ENCODE measurements at regions not wholly inside any gene's neighbourhood (a gene's known extent, or its start where the extent isn't known, plus 50 kb on each side); places are given as distances from the start of the nearest gene placed in this dataset.

DNA sequence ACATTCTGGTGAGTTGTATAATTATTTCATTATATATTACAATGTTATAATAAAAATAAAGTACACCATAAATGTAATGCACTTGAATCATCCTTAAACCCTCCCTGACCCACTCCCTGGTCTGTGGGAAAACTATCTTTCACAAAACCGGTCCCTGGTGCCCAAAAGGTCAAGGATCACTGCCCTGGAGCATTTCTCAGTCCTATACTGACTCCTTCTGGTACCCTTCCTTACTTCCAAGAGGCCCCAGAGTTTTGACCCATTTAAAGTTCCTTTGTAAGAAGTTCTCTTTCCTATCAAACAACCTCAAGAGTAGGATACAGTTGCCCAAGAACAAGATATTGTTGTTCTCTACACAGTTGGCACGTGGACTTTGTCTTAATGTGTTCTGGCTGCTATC is 88.9 kb upstream of the TRPM3 start:
- no peaks in the 10 kb centered on the region for H3K36me3 Mint-ChIP-seq (ENCODE audit: low read depth)
- ATAC-seq (no peak), DNase-seq (no peak)
- H3K4me1 Mint-ChIP-seq: no peaks in the 10 kb centered on the region
- H3K4me3 Mint-ChIP-seq: no peak overlapping the region
- no peaks in the 10 kb centered on the region for H3K27me3 Mint-ChIP-seq
- H3K27ac Mint-ChIP-seq: no peak overlapping the region
- H3K9me3 ChIP-seq (ENCODE audit: control insufficient read depth, low read length, poor library complexity, severe bottlenecking): no peaks in the 10 kb centered on the region

DNA sequence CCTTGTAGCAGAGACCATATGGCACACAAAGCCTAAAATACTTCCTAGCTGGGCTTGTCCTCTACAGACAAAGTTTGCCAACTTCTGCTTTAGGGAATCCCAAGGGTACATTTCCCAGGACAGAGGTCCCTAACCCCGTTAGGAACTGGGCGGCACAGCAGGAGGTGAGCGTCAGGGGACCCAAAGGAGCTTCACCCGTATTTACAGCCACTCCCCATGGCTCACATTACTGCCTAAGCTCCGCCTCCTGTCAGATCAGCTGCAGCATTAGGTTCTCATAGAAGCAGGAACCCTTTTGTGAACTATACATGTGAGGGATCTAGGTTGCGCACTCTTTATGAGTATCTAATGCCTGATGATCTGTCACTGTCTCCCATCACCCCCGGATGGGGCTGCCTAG is 88.5 kb upstream of the TRPM3 start:
- H3K9me3 ChIP-seq (ENCODE audit: control insufficient read depth, low read length, poor library complexity, severe bottlenecking): no peaks in the 10 kb centered on the region
- no peak overlapping the region for H3K4me3 Mint-ChIP-seq
- H3K4me1 Mint-ChIP-seq: no peaks in the 10 kb centered on the region
- no peak overlapping the region for H3K27ac Mint-ChIP-seq
- DNase-seq (no peak), ATAC-seq (no peak)
- H3K27me3 Mint-ChIP-seq: no peaks in the 10 kb centered on the region
- no peaks in the 10 kb centered on the region for H3K36me3 Mint-ChIP-seq (ENCODE audit: low read depth)

DNA sequence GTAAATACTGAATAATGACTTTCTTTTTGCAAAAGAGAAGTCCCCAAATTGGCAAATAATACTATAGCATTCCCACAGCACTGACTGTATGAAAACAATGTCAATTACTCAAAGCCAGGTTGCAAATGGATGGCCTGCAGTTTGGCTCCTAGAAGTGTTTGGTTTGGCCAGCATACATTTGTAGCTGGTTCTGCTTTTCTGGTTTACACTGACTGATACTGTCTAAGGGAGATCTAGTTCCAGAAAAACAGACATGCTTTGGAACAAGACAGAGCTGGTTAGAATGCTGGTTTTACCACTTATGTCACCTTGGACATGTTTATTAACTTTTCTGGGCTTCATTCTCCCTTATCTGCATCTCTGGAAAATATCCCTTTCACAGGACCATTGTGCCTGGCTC is 81.5 kb upstream of the TRPM3 start:
- no peaks in the 10 kb centered on the region for H3K27me3 Mint-ChIP-seq
- H3K4me3 Mint-ChIP-seq: no peak overlapping the region
- no peaks in the 10 kb centered on the region for H3K36me3 Mint-ChIP-seq (ENCODE audit: low read depth)
- no peaks in the 10 kb centered on the region for H3K4me1 Mint-ChIP-seq
- no peak overlapping the region for H3K27ac Mint-ChIP-seq
- DNase-seq (no peak), ATAC-seq (no peak)
- no peaks in the 10 kb centered on the region for H3K9me3 ChIP-seq (ENCODE audit: control insufficient read depth, low read length, poor library complexity, severe bottlenecking)

DNA sequence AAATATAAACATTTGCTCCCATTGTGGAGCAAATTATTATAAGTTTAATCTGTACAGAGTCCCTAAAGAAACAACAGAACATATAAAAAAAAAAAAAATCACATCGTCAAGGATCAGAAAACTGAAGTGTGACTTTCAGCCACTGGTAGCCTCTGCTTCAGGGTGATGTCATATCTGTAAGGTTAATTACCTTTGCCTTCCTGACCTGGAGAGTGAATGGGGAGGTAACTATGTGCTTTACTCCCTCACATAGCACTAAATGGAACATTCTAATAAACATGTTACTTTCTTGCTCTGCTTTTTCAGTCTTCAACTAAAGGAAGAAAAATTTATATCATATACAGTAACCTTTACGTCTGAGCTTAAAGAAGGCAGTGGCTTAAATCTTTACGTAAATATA is 70.3 kb upstream of the TRPM3 start:
- Mint-ChIP-seq H3K27me3 (no peaks in the 10 kb centered on the region), H3K36me3 (ENCODE audit: low read depth) (no peaks in the 10 kb centered on the region), H3K4me3 (no peak overlapping the region), H3K27ac (no peak overlapping the region), H3K4me1 (no peaks in the 10 kb centered on the region)
- H3K9me3 ChIP-seq (ENCODE audit: control insufficient read depth, low read length, poor library complexity, severe bottlenecking): no peaks in the 10 kb centered on the region
- DNase-seq (no peak), ATAC-seq (no peak)

GRCh38 chr9:71183251-71183650 is 61.8 kb upstream of the TRPM3 start:
- Mint-ChIP-seq H3K4me3 (no peak overlapping the region), H3K4me1 (no peaks in the 10 kb centered on the region), H3K36me3 (ENCODE audit: low read depth) (no peaks in the 10 kb centered on the region), H3K27me3 (no peaks in the 10 kb centered on the region), H3K27ac (no peak overlapping the region)
- no peak for DNase-seq
- no peak for ATAC-seq
- no peaks in the 10 kb centered on the region for H3K9me3 ChIP-seq (ENCODE audit: control insufficient read depth, low read length, poor library complexity, severe bottlenecking)

GRCh38 chr9:71179183-71179582 is 57.8 kb upstream of the TRPM3 start:
- DNase-seq (no peak), ATAC-seq (no peak)
- no peaks in the 10 kb centered on the region for H3K9me3 ChIP-seq (ENCODE audit: control insufficient read depth, low read length, poor library complexity, severe bottlenecking)
- Mint-ChIP-seq H3K27ac (no peak overlapping the region), H3K4me1 (no peaks in the 10 kb centered on the region), H3K36me3 (ENCODE audit: low read depth) (no peaks in the 10 kb centered on the region), H3K4me3 (no peak overlapping the region), H3K27me3 (no peaks in the 10 kb centered on the region)

GRCh38 chr9:71177901-71178300 is 56.5 kb upstream of the TRPM3 start:
- H3K27ac Mint-ChIP-seq: no peak overlapping the region
- H3K4me1 Mint-ChIP-seq: no peaks in the 10 kb centered on the region
- ATAC-seq: no peak
- H3K4me3 Mint-ChIP-seq: no peak overlapping the region
- H3K36me3 Mint-ChIP-seq (ENCODE audit: low read depth): no peaks in the 10 kb centered on the region
- no peaks in the 10 kb centered on the region for H3K27me3 Mint-ChIP-seq
- DNase-seq: no peak
- no peaks in the 10 kb centered on the region for H3K9me3 ChIP-seq (ENCODE audit: control insufficient read depth, low read length, poor library complexity, severe bottlenecking)

- Mint-ChIP-seq H3K27ac (no peak overlapping the region), H3K36me3 (ENCODE audit: low read depth) (no peaks in the 10 kb centered on the region), H3K4me3 (no peak overlapping the region), H3K27me3 (no peaks in the 10 kb centered on the region), H3K4me1 (no peaks in the 10 kb centered on the region)
- H3K9me3 ChIP-seq (ENCODE audit: control insufficient read depth, low read length, poor library complexity, severe bottlenecking): no peaks in the 10 kb centered on the region
- DNase-seq: no peak
- no peak for ATAC-seq
Measured at GRCh38 chr9:71171517-71171916, 50.1 kb upstream of the TRPM3 start.
